MM.1S (cell line): ENCODE measurements at regions not wholly inside any gene's neighbourhood (a gene's known extent, or its start where the extent isn't known, plus 50 kb on each side); places are given as distances from the start of the nearest gene placed in this dataset.

ENCODE experiments used
- DNase-seq: peaks from one replicate; pipeline ENCODE4 v3.0.0-alpha.2; 2015
- H2AFZ ChIP-seq: fragments of 300-600 bp; sonication (generic); 2 replicates; pipeline ENCODE4 v1.6.0; 2016; ENCODE audit warnings: antibody characterized with exemption, low read length
- H3F3A ChIP-seq: fragments of 300-600 bp; sonication (generic); 2 replicates; pipeline ENCODE4 v1.6.1; 2016; ENCODE audit warnings: mild to moderate bottlenecking, antibody characterized with exemption, low read length, moderate library complexity, mixed read lengths; ENCODE audit not compliant: insufficient read depth
- H3K27ac ChIP-seq: fragments of 300-600 bp; sonication (generic); 2 replicates; pipeline ENCODE4 v1.5.1; 2016; ENCODE audit warnings: mild to moderate bottlenecking, low read length
- H3K27me3 ChIP-seq: fragments of 300-600 bp; sonication (generic); replicated peaks from 2 replicates; pipeline ENCODE4 v1.6.0; 2016; ENCODE audit warnings: low read length; ENCODE audit not compliant: insufficient read depth
- H3K36me3 ChIP-seq: fragments of 300-600 bp; sonication (generic); replicated peaks from 2 replicates; pipeline ENCODE4 v1.6.1; 2016; ENCODE audit warnings: mild to moderate bottlenecking, low read length, mixed read lengths; ENCODE audit not compliant: insufficient read depth
- H3K4me1 ChIP-seq: fragments of 300-600 bp; sonication (generic); 2 replicates; pipeline ENCODE4 v1.6.1; 2016; ENCODE audit warnings: low read length, mixed read lengths
- H3K4me2 ChIP-seq: fragments of 300-600 bp; sonication (generic); 2 replicates; pipeline ENCODE4 v1.6.0; 2016; ENCODE audit warnings: low read depth, low read length
- H3K4me3 ChIP-seq: fragments of 300-600 bp; sonication (generic); 2 replicates; pipeline ENCODE4 v1.5.1; 2016; ENCODE audit warnings: low read length, mixed read lengths
- H3K79me2 ChIP-seq: fragments of 300-600 bp; sonication (generic); 2 replicates; pipeline ENCODE4 v1.6.1; 2016; ENCODE audit warnings: mixed run types, low read length, mixed read lengths
- H3K9ac ChIP-seq: fragments of 300-600 bp; sonication (generic); 2 replicates; pipeline ENCODE4 v1.6.1; 2016; ENCODE audit warnings: low read length, mixed read lengths
- H3K9me2 ChIP-seq: fragments of 300-600 bp; sonication (generic); replicated peaks from 2 replicates; pipeline ENCODE4 v1.6.1; 2016; ENCODE audit warnings: mild to moderate bottlenecking, low read length, mixed read lengths; ENCODE audit not compliant: insufficient read depth
- H3K9me3 ChIP-seq: fragments of 300-600 bp; sonication (generic); replicated peaks from 2 replicates; pipeline ENCODE4 v1.6.1; 2016; ENCODE audit warnings: mild to moderate bottlenecking, low read length, mixed read lengths; ENCODE audit not compliant: insufficient read depth
- H4K20me1 ChIP-seq: fragments of 300-600 bp; sonication (generic); 2 replicates; pipeline ENCODE4 v1.6.1; 2016; ENCODE audit warnings: mild to moderate bottlenecking, low read length, moderate library complexity, mixed read lengths; ENCODE audit not compliant: insufficient read depth
- EZH2 ChIP-seq: fragments of 300-600 bp; sonication (generic); optimal IDR thresholded peaks from 2 replicates; pipeline ENCODE3; 2017; ENCODE audit warnings: low read depth, mild to moderate bottlenecking, antibody characterized with exemption, low read length, mixed read lengths
- EZH2phosphoT487 ChIP-seq: fragments of 300-600 bp; sonication (generic); IDR thresholded peaks from 2 replicates; pipeline ENCODE4 v1.6.1; 2018; ENCODE audit warnings: antibody characterized with exemption, low read length
- TF ChIP-seq, protein P1 (sequence below): fragments of 300-600 bp; sonication (generic); IDR thresholded peaks from 2 replicates; pipeline ENCODE4 v1.5.1; 2016; ENCODE audit warnings: antibody characterized with exemption, low read length, mixed read lengths

- no peaks in the 10 kb centered on the region for H3F3A ChIP-seq
- H3K9me3 ChIP-seq = no peaks in the 10 kb centered on the region
- H4K20me1 ChIP-seq = no peaks in the 10 kb centered on the region
- no peaks in the 10 kb centered on the region for H3K4me1 ChIP-seq
- H3K4me2 ChIP-seq = no peak overlapping the region
- no peak for TF ChIP-seq EZH2
- no peaks in the 10 kb centered on the region for H3K36me3 ChIP-seq
- H3K27ac ChIP-seq = no peak overlapping the region
- no peaks in the 10 kb centered on the region for H3K9me2 ChIP-seq
- no peak overlapping the region for H2AFZ ChIP-seq
- no peak overlapping the region for H3K4me3 ChIP-seq
- H3K27me3 ChIP-seq = no peaks in the 10 kb centered on the region
- DNase-seq = no peak
- H3K9ac ChIP-seq = no peak overlapping the region
- no peaks in the 10 kb centered on the region for H3K79me2 ChIP-seq
Measured at GRCh38 chr5:142422429-142422828, 97.6 kb upstream of the SPRY4 start.

- TF ChIP-seq EZH2phosphoT487 = no peak
- TF ChIP-seq, protein P1, sequence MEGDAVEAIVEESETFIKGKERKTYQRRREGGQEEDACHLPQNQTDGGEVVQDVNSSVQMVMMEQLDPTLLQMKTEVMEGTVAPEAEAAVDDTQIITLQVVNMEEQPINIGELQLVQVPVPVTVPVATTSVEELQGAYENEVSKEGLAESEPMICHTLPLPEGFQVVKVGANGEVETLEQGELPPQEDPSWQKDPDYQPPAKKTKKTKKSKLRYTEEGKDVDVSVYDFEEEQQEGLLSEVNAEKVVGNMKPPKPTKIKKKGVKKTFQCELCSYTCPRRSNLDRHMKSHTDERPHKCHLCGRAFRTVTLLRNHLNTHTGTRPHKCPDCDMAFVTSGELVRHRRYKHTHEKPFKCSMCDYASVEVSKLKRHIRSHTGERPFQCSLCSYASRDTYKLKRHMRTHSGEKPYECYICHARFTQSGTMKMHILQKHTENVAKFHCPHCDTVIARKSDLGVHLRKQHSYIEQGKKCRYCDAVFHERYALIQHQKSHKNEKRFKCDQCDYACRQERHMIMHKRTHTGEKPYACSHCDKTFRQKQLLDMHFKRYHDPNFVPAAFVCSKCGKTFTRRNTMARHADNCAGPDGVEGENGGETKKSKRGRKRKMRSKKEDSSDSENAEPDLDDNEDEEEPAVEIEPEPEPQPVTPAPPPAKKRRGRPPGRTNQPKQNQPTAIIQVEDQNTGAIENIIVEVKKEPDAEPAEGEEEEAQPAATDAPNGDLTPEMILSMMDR = no peak
- TF ChIP-seq EZH2 = no peak
- Histone ChIP-seq H3K9me2 (no peaks in the 10 kb centered on the region), H3K27me3 (no peaks in the 10 kb centered on the region), H3K9ac (no peak overlapping the region), H3K4me1 (no peaks in the 10 kb centered on the region), H3K79me2 (no peaks in the 10 kb centered on the region), H4K20me1 (no peaks in the 10 kb centered on the region), H3K36me3 (no peaks in the 10 kb centered on the region), H3K27ac (no peak overlapping the region), H3K9me3 (no peaks in the 10 kb centered on the region), H2AFZ (no peak overlapping the region), H3K4me3 (no peak overlapping the region), H3K4me2 (no peak overlapping the region), H3F3A (no peaks in the 10 kb centered on the region)
- DNase-seq = no peak
Measured at GRCh38 chr5:142421621-142422397, 97.0 kb upstream of the SPRY4 start.

- no peaks in the 10 kb centered on the region for H3K4me1 ChIP-seq
- no peaks in the 10 kb centered on the region for H3K27me3 ChIP-seq
- no peaks in the 10 kb centered on the region for H3K9me3 ChIP-seq
- no peaks in the 10 kb centered on the region for H3F3A ChIP-seq
- H2AFZ ChIP-seq = no peak overlapping the region
- H3K9me2 ChIP-seq = no peaks in the 10 kb centered on the region
- no peaks in the 10 kb centered on the region for H3K36me3 ChIP-seq
- TF ChIP-seq EZH2phosphoT487 (no peak), EZH2 (no peak)
- TF ChIP-seq, protein P1 = no peak
- H3K9ac ChIP-seq = no peak overlapping the region
- H4K20me1 ChIP-seq = no peaks in the 10 kb centered on the region
- H3K4me3 ChIP-seq = no peak overlapping the region
- no peak for DNase-seq
- no peak overlapping the region for H3K4me2 ChIP-seq
- H3K27ac ChIP-seq = no peak overlapping the region
- H3K79me2 ChIP-seq = no peaks in the 10 kb centered on the region
Measured at GRCh38 chr5:142421228-142421617, 96.4 kb upstream of the SPRY4 start.

- no peaks in the 10 kb centered on the region for H3K79me2 ChIP-seq
- H3F3A ChIP-seq = no peaks in the 10 kb centered on the region
- no peaks in the 10 kb centered on the region for H3K4me1 ChIP-seq
- no peaks in the 10 kb centered on the region for H3K36me3 ChIP-seq
- TF ChIP-seq, protein P1 = no peak
- no peak for TF ChIP-seq EZH2
- no peaks in the 10 kb centered on the region for H3K9me3 ChIP-seq
- no peak overlapping the region for H3K4me3 ChIP-seq
- no peaks in the 10 kb centered on the region for H4K20me1 ChIP-seq
- no peak overlapping the region for H3K27ac ChIP-seq
- H3K4me2 ChIP-seq = no peak overlapping the region
- DNase-seq = no peak
- H2AFZ ChIP-seq = no peak overlapping the region
- no peaks in the 10 kb centered on the region for H3K27me3 ChIP-seq
- no peaks in the 10 kb centered on the region for H3K9me2 ChIP-seq
- H3K9ac ChIP-seq = no peak overlapping the region
Measured at GRCh38 chr5:142420561-142421227, 95.9 kb upstream of the SPRY4 start.
